ENCODE measurements at regions not wholly inside any gene's neighbourhood (a gene's known extent, or its start where the extent isn't known, plus 50 kb on each side); places are given as distances from the start of the nearest gene placed in this dataset.

- TF ChIP-seq TSHZ2 (CRISPR knock-in tag; IDR thresholded peaks at IDR 0.05), result no peak
- ATAC-seq, result no peak
Measured at GRCh38 chr1:8267307-8267706, 50.6 kb upstream of the SLC45A1 start.

GRCh38 chr1:8266436-8267165 lies 51.3 kb upstream of the SLC45A1 start:
- no peak for TF ChIP-seq TOX (CRISPR knock-in tag; IDR thresholded peaks at IDR 0.05; ENCODE audit: borderline replicate concordance)
- ATAC-seq, result no peak

GRCh38 chr1:8263791-8264190 lies 54.1 kb upstream of the SLC45A1 start:
- ATAC-seq, result no peak
- TF ChIP-seq ZNF70 (CRISPR knock-in tag; IDR thresholded peaks at IDR 0.05), result no peak
- TF ChIP-seq ZNF8 (CRISPR knock-in tag; IDR thresholded peaks at IDR 0.05), result no peak
- TF ChIP-seq ZFP30 (CRISPR knock-in tag; IDR thresholded peaks at IDR 0.05), result no peak
- TF ChIP-seq OSR1 (CRISPR knock-in tag; IDR thresholded peaks at IDR 0.05), result no peak
- TF ChIP-seq CREB5 (CRISPR knock-in tag; IDR thresholded peaks at IDR 0.05; ENCODE audit: low read depth), result no peak
- TF ChIP-seq TCF4 (CRISPR knock-in tag; IDR thresholded peaks at IDR 0.05; ENCODE audit: borderline replicate concordance), result no peak
- TF ChIP-seq CSRNP3 (CRISPR knock-in tag; IDR thresholded peaks at IDR 0.05), result no peak
- TF ChIP-seq GLIS3 (CRISPR knock-in tag; IDR thresholded peaks at IDR 0.05), result no peak
- TF ChIP-seq BACH2 (CRISPR knock-in tag; IDR thresholded peaks at IDR 0.05; ENCODE audit: borderline replicate concordance), result no peak
- no peak for TF ChIP-seq RARB (CRISPR knock-in tag; IDR thresholded peaks at IDR 0.05)
- no peak for TF ChIP-seq ZFP3 (CRISPR knock-in tag; IDR thresholded peaks at IDR 0.05)
- TF ChIP-seq CSDC2 (CRISPR knock-in tag; IDR thresholded peaks at IDR 0.05), result no peak
- TF ChIP-seq ESRRG (CRISPR knock-in tag; IDR thresholded peaks at IDR 0.05), result no peak
- no peak for TF ChIP-seq POU6F1 (CRISPR knock-in tag; IDR thresholded peaks at IDR 0.05; ENCODE audit: borderline replicate concordance, low read depth)
- no peak for TF ChIP-seq PPARA (CRISPR knock-in tag; IDR thresholded peaks at IDR 0.05; ENCODE audit: borderline replicate concordance)
- no peak for TF ChIP-seq TSHZ2 (CRISPR knock-in tag; IDR thresholded peaks at IDR 0.05)

GRCh38 chr1:8261398-8261762 lies 56.5 kb upstream of the SLC45A1 start:
- ATAC-seq, result no peak
- TF ChIP-seq TCF4 (CRISPR knock-in tag; IDR thresholded peaks at IDR 0.05; ENCODE audit: borderline replicate concordance) (no peak), TSHZ2 (CRISPR knock-in tag; IDR thresholded peaks at IDR 0.05) (no peak), OSR1 (CRISPR knock-in tag; IDR thresholded peaks at IDR 0.05) (no peak), SNAI2 (CRISPR knock-in tag; IDR thresholded peaks at IDR 0.05) (no peak), ZFP30 (CRISPR knock-in tag; IDR thresholded peaks at IDR 0.05) (no peak), RARB (CRISPR knock-in tag; IDR thresholded peaks at IDR 0.05) (no peak), ZFP3 (CRISPR knock-in tag; IDR thresholded peaks at IDR 0.05) (no peak), ZNF565 (CRISPR knock-in tag; conservative IDR thresholded peaks at IDR 0.05; ENCODE audit: low read depth) (no peak), ISL1 (CRISPR knock-in tag; IDR thresholded peaks at IDR 0.05) (no peak), ZC3H10 (CRISPR knock-in tag; IDR thresholded peaks at IDR 0.05) (no peak), POU6F1 (CRISPR knock-in tag; IDR thresholded peaks at IDR 0.05; ENCODE audit: borderline replicate concordance, low read depth) (no peak)

Measured in SK-N-SH treated with all-trans-retinoic acid at 6 μM for 48 hours (cell line).